OCI-LY1 (cell line): ENCODE measurements at regions not wholly inside any gene's neighbourhood (a gene's known extent, or its start where the extent isn't known, plus 50 kb on each side); places are given as distances from the start of the nearest gene placed in this dataset.

Experiments
- H2AFZ ChIP-seq: fragments of 200-600 bp; sonication (generic), shearing (Covaris generic); 2 replicates; pipeline ENCODE4 v1.6.0; 2014; ENCODE audit warnings: antibody characterized with exemption, mild to moderate bottlenecking, low read length
- H3F3A ChIP-seq: fragments of 200-600 bp; sonication (generic), shearing (Covaris generic); 2 replicates; pipeline ENCODE4 v1.6.0; 2014; ENCODE audit warnings: mild to moderate bottlenecking, antibody characterized with exemption, low read length, moderate library complexity; ENCODE audit not compliant: insufficient read depth
- H3K27ac ChIP-seq: fragments of 200-600 bp; sonication (generic); 2 replicates; pipeline ENCODE4 v1.5.1; 2014; ENCODE audit warnings: low read length, mixed run types, mild to moderate bottlenecking, low read depth; ENCODE audit not compliant: poor library complexity, severe bottlenecking
- H3K27me3 ChIP-seq: fragments of 200-600 bp; sonication (generic); 2 replicates; pipeline ENCODE4 v1.6.0; 2014; ENCODE audit warnings: antibody characterized with exemption, mild to moderate bottlenecking, low read length, moderate library complexity; ENCODE audit not compliant: insufficient read depth
- H3K36me3 ChIP-seq: fragments of 200-600 bp; sonication (generic); 2 replicates; pipeline ENCODE4 v1.6.1; 2014; ENCODE audit warnings: mild to moderate bottlenecking, antibody characterized with exemption, low read length, moderate library complexity, mixed read lengths; ENCODE audit not compliant: insufficient read depth
- H3K4me1 ChIP-seq: fragments of 200-600 bp; sonication (generic); 2 replicates; pipeline ENCODE4 v1.5.1; 2014; ENCODE audit warnings: mild to moderate bottlenecking, low read length, moderate library complexity; ENCODE audit not compliant: insufficient read depth, severe bottlenecking
- H3K4me2 ChIP-seq: fragments of 200-600 bp; sonication (generic), shearing (Covaris generic); 2 replicates; pipeline ENCODE4 v1.6.1; 2014; ENCODE audit warnings: low read length
- H3K4me3 ChIP-seq: fragments of 200-600 bp; sonication (generic); 2 replicates; pipeline ENCODE4 v1.5.1; 2014; ENCODE audit warnings: low read length, low read depth, mild to moderate bottlenecking, mixed read lengths; ENCODE audit not compliant: poor library complexity, severe bottlenecking
- H3K79me2 ChIP-seq: fragments of 200-600 bp; shearing (Covaris generic); 2 replicates; pipeline ENCODE4 v1.6.1; 2016; ENCODE audit warnings: mixed run types, low read length, mixed read lengths; ENCODE audit not compliant: insufficient read depth
- H3K9ac ChIP-seq: fragments of 200-600 bp; sonication (generic), shearing (Covaris generic); 2 replicates; pipeline ENCODE4 v1.6.1; 2014; ENCODE audit warnings: mild to moderate bottlenecking, low read length, mixed read lengths
- H3K9me2 ChIP-seq: fragments of 200-600 bp; sonication (generic), shearing (Covaris generic); 2 replicates; pipeline ENCODE4 v1.6.1; 2014; ENCODE audit warnings: low read depth, mild to moderate bottlenecking, low read length, mixed read lengths
- H3K9me3 ChIP-seq: fragments of 200-600 bp; shearing (Covaris generic); 2 replicates; pipeline ENCODE4 v1.6.1; 2014; ENCODE audit warnings: low read length, mixed read lengths
- H4K20me1 ChIP-seq: fragments of 200-600 bp; sonication (generic), shearing (Covaris generic); 2 replicates; pipeline ENCODE4 v1.6.0; 2016; ENCODE audit warnings: mild to moderate bottlenecking, low read length; ENCODE audit not compliant: insufficient read depth
- CTCF ChIP-seq: fragments of 200-600 bp; sonication (generic), shearing (Covaris generic); IDR thresholded peaks from 2 replicates; pipeline ENCODE4 v1.5.1; 2017; ENCODE audit warnings: mild to moderate bottlenecking, antibody characterized with exemption, low read length, moderate library complexity, mixed read lengths
- EZH2 ChIP-seq: fragments of 200-600 bp; sonication (generic), shearing (Covaris generic); IDR thresholded peaks from 2 replicates; pipeline ENCODE4 v1.8.0; 2017; ENCODE audit warnings: borderline replicate concordance, mixed run types, mild to moderate bottlenecking, antibody characterized with exemption, low read length, moderate library complexity, mixed read lengths

GRCh38 chr6:101125380-101125971 lies 244.3 kb upstream of the ASCC3 start:
- H4K20me1 ChIP-seq = no peaks in the 10 kb centered on the region

GRCh38 chr6:101126501-101126900 lies 245.4 kb upstream of the ASCC3 start:
- H3K9me3 ChIP-seq = no peaks in the 10 kb centered on the region

More at GRCh38 chr6:101125380-101125971, 244.3 kb upstream of the ASCC3 start:
- Histone ChIP-seq H3K4me2 (no peak overlapping the region), H3K4me1 (no peaks in the 10 kb centered on the region), H2AFZ (no peak overlapping the region), H3K9me3 (no peaks in the 10 kb centered on the region), H3K27ac (no peak overlapping the region), H3K9ac (no peak overlapping the region), H3F3A (no peaks in the 10 kb centered on the region), H3K4me3 (no peak overlapping the region), H3K27me3 (no peaks in the 10 kb centered on the region), H3K36me3 (no peaks in the 10 kb centered on the region), H3K9me2 (no peaks in the 10 kb centered on the region), H3K79me2 (no peaks in the 10 kb centered on the region)
- no peak for TF ChIP-seq EZH2
- TF ChIP-seq CTCF = no peak

GRCh38 chr6:101129851-101130250 lies 248.7 kb upstream of the ASCC3 start:
- TF ChIP-seq EZH2 = no peak
- TF ChIP-seq CTCF = no peak
- no peaks in the 10 kb centered on the region for H3K27me3 ChIP-seq
- H3K79me2 ChIP-seq = no peaks in the 10 kb centered on the region
- no peak overlapping the region for H3K4me3 ChIP-seq
- no peak overlapping the region for H2AFZ ChIP-seq
- no peaks in the 10 kb centered on the region for H3K9me3 ChIP-seq
- no peak overlapping the region for H3K9ac ChIP-seq
- H3K36me3 ChIP-seq = no peaks in the 10 kb centered on the region
- no peak overlapping the region for H3K27ac ChIP-seq
- no peak overlapping the region for H3K4me2 ChIP-seq
- no peaks in the 10 kb centered on the region for H4K20me1 ChIP-seq
- no peaks in the 10 kb centered on the region for H3K4me1 ChIP-seq
- H3K9me2 ChIP-seq = no peaks in the 10 kb centered on the region
- H3F3A ChIP-seq = no peaks in the 10 kb centered on the region

More at GRCh38 chr6:101126501-101126900, 245.4 kb upstream of the ASCC3 start:
- Histone ChIP-seq H4K20me1 (no peaks in the 10 kb centered on the region), H3K9me2 (no peaks in the 10 kb centered on the region), H3K27me3 (no peaks in the 10 kb centered on the region), H3K9ac (no peak overlapping the region), H3K4me3 (no peak overlapping the region), H3K4me2 (no peak overlapping the region), H3K4me1 (no peaks in the 10 kb centered on the region), H2AFZ (no peak overlapping the region), H3K79me2 (no peaks in the 10 kb centered on the region), H3F3A (no peaks in the 10 kb centered on the region), H3K36me3 (no peaks in the 10 kb centered on the region), H3K27ac (no peak overlapping the region)
- TF ChIP-seq EZH2 = no peak

- Histone ChIP-seq H3F3A (no peaks in the 10 kb centered on the region), H3K36me3 (no peaks in the 10 kb centered on the region), H3K4me1 (no peaks in the 10 kb centered on the region), H3K27me3 (no peaks in the 10 kb centered on the region), H3K9ac (no peak overlapping the region), H3K4me2 (no peak overlapping the region), H3K9me2 (no peaks in the 10 kb centered on the region), H4K20me1 (no peaks in the 10 kb centered on the region), H3K27ac (no peak overlapping the region), H3K9me3 (no peaks in the 10 kb centered on the region), H3K79me2 (no peaks in the 10 kb centered on the region), H2AFZ (no peak overlapping the region), H3K4me3 (no peak overlapping the region)
- TF ChIP-seq CTCF (no peak), EZH2 (no peak)
Measured at GRCh38 chr6:101146389-101146788, 247.1 kb upstream of the GRIK2 start.
